GM12878 (cell line): ENCODE measurements at regions not wholly inside any gene's neighbourhood (a gene's known extent, or its start where the extent isn't known, plus 50 kb on each side); places are given as distances from the start of the nearest gene placed in this dataset.

Experiments used
- ATAC-seq: fragments of 200-7000 bp; cut with Tn5 transposase; 3 replicates; pipeline ENCODE4 v1.9.1; 2020; ENCODE audit warnings: mild to moderate bottlenecking, moderate library complexity
- BruUV-seq: library from RNA; stranded (reverse); fragments of 400-500 nt; replicated peaks from 2 replicates; lab custom pipeline; 2021; lab: Mats Ljungman, UMichigan
- CTCF ChIA-PET: fragments of 300-600 bp; sonication (Branson Sonifier 250); formaldehyde crosslinking; extraction: SDS; loops from one replicate; lab custom pipeline; 2021; ENCODE audit warnings: inconsistent platforms; lab: Yijun Ruan, JAX
- POLR2A ChIA-PET: fragments of 350-600 bp; formaldehyde crosslinking; extraction: SDS; loops from one replicate; lab custom pipeline; 2021; ENCODE audit warnings: inconsistent platforms; lab: Charles Lee
- RAD21 ChIA-PET: fragments of 300-600 bp; sonication (Branson Sonifier 250); formaldehyde crosslinking; loops from one replicate; lab custom pipeline; 2023; ENCODE audit warnings: antibody characterized with exemption; ENCODE audit not compliant: unreplicated experiment; lab: Charles Lee
- SMC1A ChIA-PET: fragments of 300-600 bp; sonication (Branson Sonifier 250); formaldehyde crosslinking; loops from one replicate; lab custom pipeline; 2023; ENCODE audit not compliant: unreplicated experiment, uncharacterized antibody; lab: Charles Lee
- DNase-seq: peaks from one replicate; pipeline ENCODE4 v3.0.0-alpha.2; 2011; ENCODE audit warnings: low read depth, low spot score
- FAIRE-seq: peaks from 3 replicates; lab custom pipeline; 2011; peaks lifted over from hg19 to GRCh38; lab: Jason Lieb, UNC
- H2AFZ ChIP-seq: 2 replicates; pipeline ENCODE4 v1.6.0; 2011; ENCODE audit warnings: low read depth, low read length, control low read depth; ENCODE audit not compliant: control insufficient read depth
- H3K27ac ChIP-seq: 2 replicates; pipeline ENCODE4 v1.5.1; 2011; ENCODE audit warnings: control low read depth; ENCODE audit not compliant: control insufficient read depth, insufficient read depth
- H3K27me3 ChIP-seq, 2 experiments: replicated peaks in 1 of 2; 2 replicates each; pipeline versions ENCODE4 v1.6.0 to v1.6.1; 2011; ENCODE audit warnings: low read length in 1 of 2; ENCODE audit not compliant: control insufficient read depth in 2 of 2, insufficient read depth in 2 of 2
- H3K36me3 ChIP-seq, 2 experiments: 2 replicates each; pipeline ENCODE4 v1.5.1; 2011; ENCODE audit warnings: low read length in 1 of 2; ENCODE audit not compliant: control insufficient read depth in 2 of 2, insufficient read depth in 2 of 2
- H3K4me1 ChIP-seq: 2 replicates; pipeline ENCODE4 v1.6.1; 2011; ENCODE audit warnings: mild to moderate bottlenecking, low read length, moderate library complexity, mixed read lengths; ENCODE audit not compliant: control insufficient read depth, insufficient read depth
- H3K4me2 ChIP-seq: 2 replicates; pipeline ENCODE4 v1.6.0; 2011; ENCODE audit warnings: control low read depth; ENCODE audit not compliant: control insufficient read depth, insufficient read depth
- H3K4me3 ChIP-seq: fragments of 200-600 bp; sonication (generic); 2 replicates; pipeline ENCODE4 v1.5.1; 2016
- H3K79me2 ChIP-seq: 2 replicates; pipeline ENCODE4 v1.6.0; 2011; ENCODE audit warnings: low read length; ENCODE audit not compliant: control insufficient read depth, insufficient read depth
- H3K9ac ChIP-seq: 2 replicates; pipeline ENCODE4 v1.8.0; 2011; ENCODE audit warnings: low read length, control low read depth, mixed read lengths; ENCODE audit not compliant: control insufficient read depth, insufficient read depth
- H3K9me3 ChIP-seq: replicated peaks from 3 replicates; pipeline ENCODE4 v1.5.1; 2011; ENCODE audit warnings: mild to moderate bottlenecking, low read length; ENCODE audit not compliant: control insufficient read depth, insufficient read depth
- H4K20me1 ChIP-seq: 2 replicates; pipeline ENCODE4 v1.6.0; 2011; ENCODE audit not compliant: control insufficient read depth, insufficient read depth
- MTA3 ChIP-seq: IDR thresholded peaks from 2 replicates; pipeline ENCODE4 v1.6.1; 2012; ENCODE audit warnings: low read length, inconsistent platforms, borderline replicate concordance
- NKRF ChIP-seq: fragments of 450-650 bp; conservative IDR thresholded peaks from 2 replicates; pipeline ENCODE4 v1.6.1; 2017; ENCODE audit warnings: mild to moderate bottlenecking, moderate library complexity
- PAX8 ChIP-seq: fragments of 450-650 bp; IDR thresholded peaks from 2 replicates; pipeline ENCODE4 v1.6.1; 2017; ENCODE audit warnings: mild to moderate bottlenecking, moderate library complexity
- RB1 ChIP-seq: fragments of 450-650 bp; formaldehyde crosslinking; IDR thresholded peaks from 2 replicates; pipeline ENCODE4 v1.6.1; 2017; ENCODE audit warnings: mild to moderate bottlenecking, borderline replicate concordance
- RELB ChIP-seq: fragments of 450-650 bp; IDR thresholded peaks from 2 replicates; pipeline ENCODE4 v1.6.1; 2017; ENCODE audit warnings: low read depth, mild to moderate bottlenecking, moderate library complexity
- RFX5 ChIP-seq: IDR thresholded peaks from 2 replicates; pipeline ENCODE4 v1.6.1; 2011; ENCODE audit warnings: low read depth, low read length, improper control_type of control experiment
- SP1 ChIP-seq: IDR thresholded peaks from one replicate; pipeline ENCODE4 v1.6.1; 2011; ENCODE audit warnings: low read depth, low read length
- SPI1 ChIP-seq: IDR thresholded peaks from 2 replicates; pipeline ENCODE4 v1.6.1; 2011; ENCODE audit warnings: low read depth, mild to moderate bottlenecking, low read length, moderate library complexity, borderline replicate concordance; ENCODE audit not compliant: insufficient read depth
- WGBS: methylation state at CpG from one replicate; pipeline ENCODE4 v1.1.6; 2016; ENCODE audit warnings: low lambda C conversion rate; ENCODE audit not compliant: insufficient replicate concordance, insufficient coverage; ENCODE audit errors: missing lambda C conversion rate; 5-methylcytosine and 5-hydroxymethylcytosine counted together
- in situ Hi-C: fragments of 300-500 bp; cut with MboI; formaldehyde crosslinking; loops from 9 replicates; pipeline ENCODE4 v1.14.3; 2018; ENCODE audit warnings: mixed read lengths
- intact Hi-C: fragments of 100-400 bp; cut with micrococcal nuclease; formaldehyde crosslinking; loops from one replicate; pipeline ENCODE4 v1.14.2; 2022; ENCODE audit not compliant: unreplicated experiment
- TF ChIP-seq, protein P1 (sequence below): fragments of 450-650 bp; IDR thresholded peaks from 2 replicates; pipeline ENCODE4 v1.6.1; 2017; ENCODE audit warnings: mild to moderate bottlenecking, moderate library complexity

GRCh38 chr13:104098421-104098820, 1032.2 kb upstream of the SLC10A2 start:
- ChIA-PET CTCF (interaction anchor here (0.6 kb wide), 1 partner anchor 8 kb away, joined by 3 read pairs; no protein-coding TSS in a partner anchor), POLR2A (no interaction called here), RAD21 (no interaction called here), SMC1A (no interaction called here)
- TF ChIP-seq, protein P1, sequence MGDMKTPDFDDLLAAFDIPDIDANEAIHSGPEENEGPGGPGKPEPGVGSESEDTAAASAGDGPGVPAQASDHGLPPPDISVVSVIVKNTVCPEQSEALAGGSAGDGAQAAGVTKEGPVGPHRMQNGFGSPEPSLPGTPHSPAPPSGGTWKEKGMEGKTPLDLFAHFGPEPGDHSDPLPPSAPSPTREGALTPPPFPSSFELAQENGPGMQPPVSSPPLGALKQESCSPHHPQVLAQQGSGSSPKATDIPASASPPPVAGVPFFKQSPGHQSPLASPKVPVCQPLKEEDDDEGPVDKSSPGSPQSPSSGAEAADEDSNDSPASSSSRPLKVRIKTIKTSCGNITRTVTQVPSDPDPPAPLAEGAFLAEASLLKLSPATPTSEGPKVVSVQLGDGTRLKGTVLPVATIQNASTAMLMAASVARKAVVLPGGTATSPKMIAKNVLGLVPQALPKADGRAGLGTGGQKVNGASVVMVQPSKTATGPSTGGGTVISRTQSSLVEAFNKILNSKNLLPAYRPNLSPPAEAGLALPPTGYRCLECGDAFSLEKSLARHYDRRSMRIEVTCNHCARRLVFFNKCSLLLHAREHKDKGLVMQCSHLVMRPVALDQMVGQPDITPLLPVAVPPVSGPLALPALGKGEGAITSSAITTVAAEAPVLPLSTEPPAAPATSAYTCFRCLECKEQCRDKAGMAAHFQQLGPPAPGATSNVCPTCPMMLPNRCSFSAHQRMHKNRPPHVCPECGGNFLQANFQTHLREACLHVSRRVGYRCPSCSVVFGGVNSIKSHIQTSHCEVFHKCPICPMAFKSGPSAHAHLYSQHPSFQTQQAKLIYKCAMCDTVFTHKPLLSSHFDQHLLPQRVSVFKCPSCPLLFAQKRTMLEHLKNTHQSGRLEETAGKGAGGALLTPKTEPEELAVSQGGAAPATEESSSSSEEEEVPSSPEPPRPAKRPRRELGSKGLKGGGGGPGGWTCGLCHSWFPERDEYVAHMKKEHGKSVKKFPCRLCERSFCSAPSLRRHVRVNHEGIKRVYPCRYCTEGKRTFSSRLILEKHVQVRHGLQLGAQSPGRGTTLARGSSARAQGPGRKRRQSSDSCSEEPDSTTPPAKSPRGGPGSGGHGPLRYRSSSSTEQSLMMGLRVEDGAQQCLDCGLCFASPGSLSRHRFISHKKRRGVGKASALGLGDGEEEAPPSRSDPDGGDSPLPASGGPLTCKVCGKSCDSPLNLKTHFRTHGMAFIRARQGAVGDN: no peak
- TF ChIP-seq SP1: no peak
- Histone ChIP-seq H3K9ac (no peak overlapping the region), H3K4me2 (no peak overlapping the region), H3K36me3 (no peaks in the 10 kb centered on the region), H3K27ac (no peak overlapping the region), H3K4me1 (no peaks in the 10 kb centered on the region), H3K4me3 (no peak overlapping the region), H4K20me1 (no peaks in the 10 kb centered on the region), H3K9me3 (no peaks in the 10 kb centered on the region), H3K27me3 (no peaks in the 10 kb centered on the region), H2AFZ (no peak overlapping the region), H3K79me2 (no peaks in the 10 kb centered on the region)
- FAIRE-seq: no peak
- in situ Hi-C loops (no loop called here), intact Hi-C loops (no loop called here)
- BruUV-seq: no TSS peak
- WGBS: 57% methylated on average over 4 of the region's 4 CpGs
- ATAC-seq: no peak
- no peak for DNase-seq

GRCh38 chr13:104086759-104087158, 1020.5 kb upstream of the SLC10A2 start:
- no peaks in the 10 kb centered on the region for H3K27me3 ChIP-seq
- intact Hi-C loops: no loop called here
- H3K4me3 ChIP-seq: no peak overlapping the region
- no TSS peak for BruUV-seq
- no peak overlapping the region for H3K4me2 ChIP-seq
- no peaks in the 10 kb centered on the region for H4K20me1 ChIP-seq
- no peak overlapping the region for H2AFZ ChIP-seq
- ATAC-seq (no peak), FAIRE-seq (no peak), DNase-seq (no peak)
- ChIA-PET RAD21 (no interaction called here), CTCF (no interaction called here), POLR2A (no interaction called here), SMC1A (no interaction called here)
- 2% methylated on average over 5 of the region's 5 CpGs for WGBS
- no peak overlapping the region for H3K27ac ChIP-seq
- TF ChIP-seq NKRF (no peak), MTA3 (no peak), SPI1 (no peak), RB1 (no peak), RELB (no peak), RFX5 (no peak), PAX8 (no peak)
- no peak overlapping the region for H3K9ac ChIP-seq
- no peaks in the 10 kb centered on the region for H3K36me3 ChIP-seq
- H3K4me1 ChIP-seq: no peaks in the 10 kb centered on the region
- no peaks in the 10 kb centered on the region for H3K9me3 ChIP-seq
- H3K79me2 ChIP-seq: no peaks in the 10 kb centered on the region
- in situ Hi-C loops: no loop called here
